HG03095 (cell line): ENCODE measurements at regions not wholly inside any gene's neighbourhood (a gene's known extent, or its start where the extent isn't known, plus 50 kb on each side); places are given as distances from the start of the nearest gene placed in this dataset.
"Not testable (repeated sequence)": the region's sequence is repeated elsewhere in the genome, so short reads cannot be mapped to it uniquely, and the experiment has no call there.

Experiments
- ATAC-seq: cut with Tn5 transposase; IDR thresholded peaks from one replicate; pipeline ENCODE4 v1.9.1; 2021; ENCODE audit warnings: moderate library complexity; ENCODE audit not compliant: unreplicated experiment

DNA sequence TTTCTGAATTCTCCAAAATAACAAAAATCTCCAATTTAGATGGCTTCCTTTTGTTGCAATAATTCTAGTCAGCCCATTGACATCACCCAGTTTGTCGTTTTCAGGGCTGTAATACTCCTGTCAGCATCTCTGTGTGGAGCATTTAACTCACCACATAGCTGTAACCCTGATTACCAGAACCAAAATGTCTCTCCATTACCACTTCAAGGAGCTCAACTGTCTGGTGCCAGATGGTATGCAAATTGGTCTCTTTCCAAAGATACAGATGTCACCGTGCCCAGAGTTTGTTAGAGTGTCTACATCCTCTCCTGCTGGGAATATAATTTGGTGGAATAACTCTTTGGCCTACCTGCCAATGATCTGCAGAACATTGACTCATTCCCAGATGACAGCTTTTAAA lies 350.3 kb upstream of the POT1 start:
- no peak for ATAC-seq

DNA sequence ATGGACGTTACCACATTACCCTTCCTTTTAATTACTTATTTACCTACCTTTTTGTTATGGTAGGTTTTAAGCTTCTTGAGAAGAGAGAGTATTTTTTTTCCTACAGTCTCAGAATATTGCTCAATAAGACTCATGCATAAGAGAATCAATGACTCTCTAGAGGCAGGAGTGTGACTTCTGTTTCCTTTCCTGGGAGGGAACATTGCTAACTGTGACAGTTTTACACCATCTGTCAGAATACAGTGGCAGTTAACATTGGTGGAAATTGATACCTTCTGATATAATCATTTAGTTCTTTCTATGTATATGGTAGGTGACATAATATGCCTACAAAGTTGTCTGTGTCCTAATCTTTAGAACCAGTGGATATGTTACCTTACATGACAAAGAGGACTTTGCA lies 348.7 kb upstream of the POT1 start:
- ATAC-seq = no peak

DNA sequence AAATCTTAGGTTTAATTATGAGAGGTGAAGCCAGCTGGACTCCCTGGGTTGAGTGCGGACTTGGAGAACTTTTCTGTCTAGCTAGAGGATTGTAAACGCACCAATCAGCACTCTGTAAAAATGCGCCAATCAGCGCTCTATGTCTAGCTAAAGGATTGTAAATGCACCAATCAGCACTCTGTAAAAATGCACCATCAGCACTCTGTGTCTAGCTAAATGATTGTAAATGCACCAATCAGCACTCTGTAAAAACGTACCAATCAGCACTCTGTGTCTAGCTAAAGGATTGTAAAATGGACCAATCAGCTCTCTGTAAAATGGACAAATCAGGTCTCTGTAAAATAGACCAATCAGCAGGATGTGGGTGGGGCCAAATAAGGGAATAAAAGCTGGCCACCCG lies 345.1 kb upstream of the POT1 start:
- not testable (repeated sequence) for ATAC-seq

DNA sequence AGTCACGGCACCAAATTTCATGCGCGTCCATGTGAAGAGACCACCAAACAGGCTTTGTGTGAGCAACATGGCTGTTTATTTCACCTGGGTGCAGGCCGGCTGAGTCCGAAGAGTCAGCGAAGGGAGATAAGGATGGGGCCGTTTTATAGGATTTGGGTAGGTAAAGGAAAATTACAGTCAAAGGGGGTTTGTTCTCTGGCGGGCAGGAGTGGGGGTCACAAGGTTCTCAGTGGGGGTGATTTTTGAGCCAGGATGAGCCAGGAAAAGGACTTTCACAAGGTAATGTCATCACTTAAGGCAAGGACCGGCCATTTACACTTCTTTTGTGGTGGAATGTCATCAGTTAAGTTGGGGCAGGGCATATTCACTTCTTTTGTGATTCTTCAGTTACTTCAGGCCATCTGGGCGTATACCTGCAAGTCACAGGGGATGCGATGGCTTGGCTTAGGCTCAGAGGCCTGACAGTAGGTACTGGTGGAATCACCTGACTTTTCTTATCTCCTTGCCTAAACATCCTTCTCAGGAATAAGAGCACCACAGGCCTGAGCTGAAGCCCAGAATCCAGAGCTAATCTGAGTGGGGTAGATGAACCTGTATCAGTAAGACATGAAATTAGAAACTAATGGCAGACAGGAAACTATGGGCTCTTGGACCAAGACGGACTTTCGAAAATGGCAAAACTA lies 334.7 kb upstream of the POT1 start:
- not testable (repeated sequence) for ATAC-seq

DNA sequence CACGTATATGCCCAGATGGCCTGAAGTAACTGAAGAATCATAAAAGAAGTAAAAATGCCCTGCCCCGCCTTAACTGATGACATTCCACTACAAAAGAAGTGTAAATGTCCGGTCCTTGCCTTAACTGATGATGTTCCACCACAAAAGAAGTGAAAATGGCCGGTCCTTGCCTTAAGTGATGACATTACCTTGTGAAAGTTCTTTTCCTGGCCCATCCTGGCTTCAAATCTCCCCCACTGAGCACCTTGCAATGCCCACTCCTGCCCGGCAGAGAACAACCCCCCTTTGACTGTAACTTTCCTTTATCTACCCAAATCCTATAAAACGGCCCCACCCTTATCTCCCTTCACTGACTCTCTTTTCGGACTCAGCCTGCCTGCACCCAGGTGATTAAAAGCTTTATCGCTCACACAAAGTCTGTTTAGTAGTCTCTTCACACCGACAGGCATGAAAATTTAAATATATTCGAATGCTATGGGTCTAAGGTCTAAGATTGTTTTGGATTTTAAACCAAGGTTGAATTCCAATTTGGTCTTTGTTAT lies 329.3 kb upstream of the POT1 start:
- not testable (repeated sequence) for ATAC-seq

DNA sequence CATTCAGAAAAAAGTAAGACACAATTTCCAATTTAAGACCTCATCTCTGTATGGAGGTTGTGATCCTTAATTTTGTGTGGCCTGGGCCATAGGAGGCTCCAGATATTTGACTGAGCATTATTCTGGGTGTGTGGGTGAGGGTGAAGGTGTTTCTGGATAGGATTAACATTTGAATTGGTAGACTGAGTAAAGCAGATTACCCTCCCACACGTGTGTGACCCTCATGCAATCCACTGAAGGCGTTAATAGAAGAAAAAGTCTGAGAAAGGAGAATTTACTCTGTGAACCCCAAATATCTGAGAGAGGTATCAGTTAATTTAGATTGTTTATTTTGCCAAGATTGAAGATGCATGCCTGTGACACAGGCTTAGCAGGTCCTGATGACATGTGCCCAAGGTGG lies 328.0 kb upstream of the POT1 start:
- no peak for ATAC-seq

DNA sequence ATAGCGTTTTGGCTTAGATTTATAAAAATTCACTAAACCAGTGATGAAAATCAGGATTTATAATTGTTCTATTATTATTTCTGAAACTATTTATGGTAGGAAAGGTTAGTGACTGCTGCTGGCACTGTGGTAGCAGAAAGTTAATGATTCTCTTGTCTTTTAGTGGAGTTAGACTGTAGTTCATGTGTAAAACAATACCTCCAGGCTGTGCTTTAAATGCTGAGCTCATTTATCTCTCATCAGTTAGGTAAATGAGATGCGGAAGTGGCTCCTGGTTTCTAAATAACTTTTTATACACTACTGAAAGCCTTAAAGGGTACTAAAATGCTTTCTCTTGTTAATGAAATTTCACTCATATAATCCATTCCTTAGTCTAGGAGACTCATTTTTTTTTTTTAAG lies 326.8 kb upstream of the POT1 start:
- ATAC-seq = no peak

DNA sequence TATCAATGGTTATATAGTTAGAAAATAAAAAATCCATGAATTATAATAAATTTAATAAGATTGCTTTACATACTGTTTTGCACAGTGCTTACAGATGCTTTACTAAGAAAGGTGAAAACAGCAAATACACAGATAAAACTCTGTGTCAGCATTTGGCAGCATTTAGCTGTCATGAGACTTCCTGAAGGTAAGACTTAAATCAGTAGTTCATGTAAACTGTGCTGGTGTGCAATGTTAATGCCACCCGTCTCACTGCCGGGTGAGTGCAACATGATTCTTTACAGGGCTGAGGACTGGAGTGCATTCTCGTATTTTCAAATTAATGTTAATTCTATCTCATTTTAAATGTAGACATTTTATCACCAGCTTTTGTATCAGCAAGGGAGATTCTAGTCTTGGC lies 326.2 kb upstream of the POT1 start:
- no peak for ATAC-seq

DNA sequence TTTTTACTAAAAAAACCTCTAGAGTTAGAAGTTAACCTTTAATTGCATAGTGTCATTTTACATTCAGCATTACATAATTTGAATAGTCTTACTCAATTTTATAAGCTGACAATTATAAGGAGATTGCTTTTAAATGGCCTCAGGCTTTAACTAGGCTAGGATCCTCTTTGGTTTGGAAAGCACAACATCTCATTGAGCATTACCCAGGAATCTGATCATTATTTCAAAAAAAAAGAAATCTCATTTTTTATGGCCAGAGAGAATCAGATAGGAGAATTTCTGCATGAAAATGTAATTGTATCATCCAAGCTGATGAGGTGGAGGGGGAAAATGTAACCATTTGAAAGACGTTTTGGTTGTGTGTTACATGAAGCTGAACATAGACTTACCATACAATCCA lies 324.9 kb upstream of the POT1 start:
- no peak for ATAC-seq

DNA sequence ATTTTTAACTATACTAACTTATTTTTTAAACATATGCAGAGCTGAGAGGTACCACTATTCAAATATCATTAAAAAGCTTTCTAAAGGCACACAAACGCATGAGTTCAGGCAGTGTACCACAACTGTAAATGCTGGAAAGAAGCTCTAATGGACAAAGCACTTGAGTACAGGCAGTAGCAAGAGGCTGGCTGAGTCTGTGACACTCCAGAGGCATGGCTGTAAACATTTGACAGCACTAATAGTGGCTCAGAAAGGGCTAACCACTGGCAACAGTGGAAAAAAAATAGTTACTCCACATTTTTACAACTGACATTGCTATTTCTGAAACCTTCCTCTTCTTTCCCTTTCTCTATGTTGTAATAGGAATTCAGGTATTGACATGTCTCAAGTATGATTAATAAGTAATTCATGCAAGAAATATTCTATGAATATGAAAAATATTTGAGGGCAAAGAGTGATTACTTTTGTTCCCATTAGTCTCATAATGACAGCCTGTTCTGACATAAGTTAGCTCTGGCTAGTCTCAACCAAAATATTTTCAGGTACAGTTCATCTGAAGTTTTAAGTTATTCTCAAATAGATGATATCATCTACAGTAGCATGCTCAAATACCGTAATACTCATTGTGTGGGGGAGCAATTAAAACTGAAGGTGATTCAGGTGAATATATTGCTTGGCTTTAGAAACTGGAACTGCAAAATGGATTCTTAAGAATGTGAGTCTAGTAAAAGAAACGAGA lies 324.0 kb upstream of the POT1 start:
- no peak for ATAC-seq

DNA sequence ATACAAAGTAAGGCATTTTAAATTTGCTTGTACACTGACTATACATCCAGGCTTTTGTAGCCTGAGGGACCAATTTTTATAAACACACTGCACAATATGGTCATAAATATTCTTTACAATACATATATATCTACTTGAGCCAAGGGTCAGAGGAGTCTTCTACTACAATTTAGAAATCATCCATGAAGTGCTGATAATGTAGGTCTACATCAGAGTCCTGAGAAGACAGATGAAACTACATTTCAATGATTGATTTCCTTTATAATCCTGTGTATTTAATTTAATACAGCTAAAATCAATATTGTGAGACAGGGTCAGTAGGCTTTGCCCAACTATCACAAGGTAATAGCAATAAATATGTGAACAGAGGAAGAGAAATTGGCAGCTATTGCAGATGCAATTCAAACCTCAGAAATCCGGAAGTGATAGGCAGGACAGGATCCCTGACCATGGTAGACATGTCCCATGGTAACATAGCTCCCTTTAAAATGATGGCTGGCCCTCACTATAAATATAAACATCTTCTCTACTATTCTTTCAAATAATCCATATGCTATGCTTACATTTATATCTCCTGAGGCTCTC lies 318.0 kb upstream of the POT1 start:
- no peak for ATAC-seq

DNA sequence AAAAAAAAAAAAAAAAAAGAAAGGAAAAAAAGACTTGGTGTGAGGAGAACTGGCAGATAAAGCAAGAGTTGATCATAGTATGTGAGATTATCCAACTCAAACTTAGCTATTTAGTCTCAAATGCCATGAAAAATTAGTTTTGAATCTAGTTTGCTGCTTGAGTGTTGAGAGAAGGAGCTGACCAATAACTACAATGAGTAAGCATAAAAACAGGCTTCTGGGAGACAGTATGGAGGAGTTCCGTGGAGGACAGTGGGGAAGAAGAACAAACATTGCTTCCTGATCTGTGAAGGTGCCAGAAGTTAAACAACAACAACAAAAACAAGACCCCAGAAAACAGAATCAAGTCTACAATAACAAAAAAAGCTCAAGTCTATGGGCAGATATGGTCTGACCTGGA lies 317.1 kb upstream of the POT1 start:
- ATAC-seq = no peak

DNA sequence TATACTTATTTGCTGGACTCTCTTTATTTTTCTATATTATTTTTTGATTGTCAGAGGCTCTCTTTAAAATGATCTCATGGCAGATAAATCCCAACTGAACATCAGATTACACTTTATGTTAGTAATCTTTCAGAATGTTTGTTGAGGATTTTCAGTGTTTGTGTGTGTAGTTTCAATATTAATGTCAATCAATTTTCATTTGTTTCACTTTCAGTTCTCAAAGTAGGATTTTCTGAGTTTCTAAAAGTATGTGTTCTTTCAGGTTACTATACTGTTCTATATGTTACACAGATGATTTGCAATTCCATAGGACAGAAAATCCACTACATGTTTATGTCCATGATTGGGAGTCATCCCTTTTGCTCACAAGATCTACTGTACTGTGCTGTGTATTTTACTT lies 311.9 kb upstream of the POT1 start:
- ATAC-seq = no peak

DNA sequence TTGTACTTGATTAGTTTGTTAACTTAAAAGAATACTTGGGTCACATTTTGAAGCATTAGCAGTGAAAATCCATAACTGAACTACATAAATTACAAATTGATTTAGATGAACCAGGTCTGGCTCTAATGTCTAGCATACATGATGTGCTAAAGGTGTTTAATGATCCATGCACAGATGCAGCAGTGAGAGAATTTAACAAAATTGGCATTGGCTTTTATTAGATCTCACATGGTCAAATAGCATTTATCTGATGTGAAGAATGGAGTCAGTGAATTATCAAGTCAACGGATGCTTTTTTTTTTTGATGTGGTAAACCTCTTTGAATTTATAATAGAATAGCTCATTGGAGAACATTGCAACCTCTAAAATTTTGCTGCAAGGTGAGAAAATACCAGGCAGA lies 293.0 kb upstream of the POT1 start:
- ATAC-seq = no peak

DNA sequence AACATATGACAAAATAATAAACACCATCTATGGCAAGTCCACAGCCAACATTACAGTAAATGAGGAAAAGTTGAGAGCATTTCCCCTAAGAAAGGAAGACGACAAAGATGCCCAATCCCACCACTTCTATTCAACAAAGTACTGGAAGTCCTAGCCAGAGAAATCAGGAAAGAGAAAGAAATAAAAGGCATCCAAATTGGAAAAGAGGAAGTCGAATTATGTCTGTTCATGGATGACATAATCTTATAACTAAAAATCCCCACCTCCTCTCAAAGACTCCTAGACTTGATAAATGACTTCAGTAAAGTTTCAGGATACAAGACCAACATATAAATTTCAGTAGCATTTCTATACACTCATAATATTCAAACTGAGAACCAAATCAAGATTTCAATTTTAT lies 288.5 kb upstream of the POT1 start:
- ATAC-seq = no peak

DNA sequence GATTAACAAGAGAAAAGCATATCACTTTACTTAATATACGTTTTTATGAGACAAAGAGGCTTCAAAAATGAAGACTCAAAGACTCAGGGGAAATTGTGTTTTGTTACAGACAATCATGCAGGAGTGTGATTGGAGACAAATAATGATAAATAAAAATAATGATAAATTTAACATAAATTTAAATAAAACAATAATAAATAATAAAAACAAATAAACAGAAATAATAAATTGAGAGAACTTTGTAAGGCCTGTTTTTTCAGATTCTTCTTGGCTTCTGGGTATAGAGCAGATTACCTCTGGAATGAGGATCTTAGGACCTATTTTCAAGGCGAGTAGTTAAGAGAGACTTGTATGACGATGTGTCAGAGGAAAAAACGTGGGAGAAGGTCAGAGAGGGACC lies 271.4 kb upstream of the POT1 start:
- no peak for ATAC-seq

DNA sequence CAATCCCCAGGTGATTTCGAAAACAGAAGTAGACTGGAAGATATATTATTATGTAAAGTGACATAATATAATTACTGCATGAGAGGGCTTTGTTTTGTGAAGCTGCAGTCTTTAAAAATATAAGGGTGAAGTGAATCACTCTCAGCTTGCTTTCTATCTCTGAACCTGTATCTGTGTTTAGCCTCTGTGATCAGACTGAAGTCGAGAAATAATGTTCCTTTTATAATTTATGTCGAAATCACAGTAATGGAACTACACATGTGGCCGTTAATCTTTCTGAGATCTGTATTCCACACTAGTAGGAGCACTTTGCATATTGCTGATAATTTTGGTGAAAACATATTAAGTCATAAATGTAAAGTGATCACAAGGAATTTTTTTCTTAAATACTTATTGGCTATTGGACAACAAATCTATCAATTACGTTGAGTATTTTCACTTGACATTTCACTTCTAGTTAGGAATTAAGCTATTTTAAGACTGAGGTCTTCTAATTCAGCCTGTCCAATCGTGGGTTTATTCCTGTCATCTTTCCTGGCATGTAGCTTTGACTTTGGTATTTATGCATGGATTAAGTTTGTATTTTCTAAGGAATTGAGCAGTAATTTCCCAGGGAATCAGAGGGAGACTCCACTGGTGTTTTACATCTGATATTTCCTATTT lies 268.2 kb upstream of the POT1 start:
- no peak for ATAC-seq

DNA sequence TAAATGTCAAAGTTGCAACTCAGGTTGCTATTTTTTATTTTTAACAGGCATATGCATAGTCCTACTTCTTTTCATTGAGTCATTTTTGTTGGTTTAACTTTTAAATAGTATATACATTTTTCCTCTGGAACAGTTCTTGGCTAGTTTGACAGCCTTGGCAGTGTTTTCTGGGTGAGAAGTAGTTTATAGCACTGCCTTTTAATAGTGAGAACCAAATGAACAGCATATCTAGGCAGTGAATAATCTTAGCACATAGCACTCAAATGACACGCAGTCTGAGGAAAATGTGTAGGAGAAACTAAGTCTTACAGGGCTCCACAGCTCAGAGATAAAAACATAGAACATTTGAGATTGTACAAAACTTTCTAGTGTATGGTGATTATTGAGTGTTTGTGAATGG lies 265.5 kb upstream of the POT1 start:
- ATAC-seq = no peak

DNA sequence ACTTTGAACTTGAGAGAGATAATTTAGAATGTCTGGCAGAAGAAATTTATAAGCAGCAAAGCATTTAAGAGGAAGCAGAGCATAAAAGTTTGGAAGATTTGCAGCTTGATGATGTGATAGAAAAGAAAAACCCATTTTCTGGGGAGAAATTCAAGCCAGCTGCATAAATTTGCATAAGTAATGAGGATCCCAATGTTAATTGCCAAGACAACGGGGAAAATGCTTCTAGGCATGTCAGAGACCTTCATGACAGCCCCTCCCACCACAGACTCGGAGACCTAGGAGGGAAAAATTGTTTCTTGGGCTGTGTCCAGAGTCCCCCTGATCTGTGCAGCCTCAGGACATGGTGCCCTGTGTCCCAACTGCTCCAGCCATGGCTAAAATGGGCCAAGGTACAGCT lies 263.6 kb upstream of the POT1 start:
- no peak for ATAC-seq

DNA sequence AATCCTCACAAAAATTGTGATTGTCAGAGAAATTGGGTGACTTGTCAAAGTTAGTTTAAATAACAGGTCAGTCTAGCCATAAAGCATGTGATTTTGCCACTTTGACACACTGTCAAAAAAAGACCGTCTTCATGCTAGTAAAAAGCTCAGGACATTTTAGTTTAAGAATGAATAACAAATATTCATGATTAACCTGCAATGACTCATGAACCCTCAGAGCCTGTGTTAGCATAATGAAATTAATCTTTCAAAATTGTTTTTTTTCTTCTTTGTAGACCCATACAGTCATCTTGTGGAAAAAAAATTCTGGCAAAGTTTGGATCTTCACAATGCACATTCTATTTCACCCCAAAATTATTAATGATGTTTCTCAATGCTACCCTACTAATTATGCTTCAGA lies 255.2 kb upstream of the POT1 start:
- no peak for ATAC-seq

DNA sequence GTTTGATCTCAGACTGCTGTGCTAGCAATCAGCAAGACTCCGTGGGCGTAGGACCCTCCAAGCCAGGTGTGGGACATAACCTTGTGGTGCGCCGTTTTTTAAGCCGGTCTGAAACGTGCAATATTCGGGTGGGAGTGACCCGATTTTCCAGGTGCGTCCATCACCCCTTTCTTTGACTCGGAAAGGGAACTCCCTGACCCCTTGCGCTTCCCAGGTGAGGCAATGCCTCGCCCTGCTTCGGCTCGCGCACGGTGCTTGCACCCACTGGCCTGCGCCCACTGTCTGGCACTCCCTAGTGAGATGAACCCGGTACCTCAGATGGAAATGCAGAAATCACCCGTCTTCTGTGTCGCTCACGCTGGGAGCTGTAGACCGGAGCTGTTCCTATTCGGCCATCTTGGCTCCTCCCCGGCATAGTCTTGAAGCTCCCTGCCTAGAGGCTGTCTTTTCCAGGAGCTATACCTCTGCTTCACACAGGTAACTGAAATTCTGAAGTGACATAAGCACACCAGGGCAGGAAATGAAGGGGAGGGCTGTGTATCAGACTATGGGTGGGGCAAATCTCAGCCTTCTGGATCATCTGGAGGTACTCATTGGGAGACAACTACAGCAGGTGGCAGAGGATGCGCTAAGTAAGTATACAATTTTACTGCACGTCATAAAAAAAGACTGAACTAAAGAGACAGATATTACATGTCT lies 252.1 kb upstream of the POT1 start:
- ATAC-seq = not testable (repeated sequence)
